Activated CD8-positive, alpha-beta memory T cell treated with anti-CD3 and anti-CD28 coated beads for 24 hours (primary cell): ENCODE measurements at regions not wholly inside any gene's neighbourhood (a gene's known extent, or its start where the extent isn't known, plus 50 kb on each side); places are given as distances from the start of the nearest gene placed in this dataset.

ENCODE experiments used
- DNase-seq: peaks from one replicate; pipeline ENCODE4 v3.0.0-alpha.2; 2020

DNA sequence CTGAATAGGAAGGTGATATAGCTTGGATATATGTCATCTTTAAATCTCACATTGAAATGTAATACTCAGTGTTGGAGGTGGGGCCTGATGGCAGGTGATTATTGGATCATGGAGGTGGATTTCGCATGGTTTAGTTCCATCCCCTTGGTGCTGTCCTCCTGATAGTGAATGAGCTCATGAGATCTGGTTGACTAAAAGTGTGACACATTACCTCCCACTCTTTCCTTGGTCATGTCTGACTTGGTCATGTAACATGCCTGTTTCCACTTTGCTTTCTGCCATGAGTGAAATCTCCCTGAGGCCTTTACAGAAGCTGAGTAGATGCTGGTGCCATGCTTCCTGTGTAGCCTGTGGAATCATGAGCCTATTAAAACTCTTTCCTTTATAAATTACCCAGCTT, 664.5 kb upstream of the NR5A2 start:
- DNase-seq: no peak

DNA sequence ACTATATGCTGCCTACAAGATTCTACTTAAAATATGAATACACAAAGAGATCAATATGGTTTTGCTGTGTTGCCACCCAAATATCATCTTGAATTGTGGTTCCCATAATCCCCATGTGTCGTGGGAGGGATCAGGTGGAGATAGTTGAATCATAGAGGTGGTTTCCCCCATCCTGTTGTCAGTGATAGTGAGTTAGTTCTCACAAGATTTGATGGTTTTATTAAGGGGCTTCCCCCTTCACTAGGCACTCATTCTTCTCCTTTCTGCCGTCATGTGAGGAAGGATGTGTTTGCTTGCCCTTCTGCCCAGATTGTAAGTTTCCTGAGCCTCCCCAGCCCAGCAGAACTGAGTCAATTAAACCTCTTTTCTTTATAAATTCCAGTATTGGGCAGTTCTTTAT, 654.4 kb upstream of the NR5A2 start:
- DNase-seq: no peak

- DNase-seq: no peak
Measured at GRCh38 chr1:199377211-199377610, 650.3 kb upstream of the NR5A2 start.

GRCh38 chr1:199383793-199384192, 643.7 kb upstream of the NR5A2 start:
- no peak for DNase-seq

- no peak for DNase-seq
Measured at GRCh38 chr1:199394856-199395255, 632.7 kb upstream of the NR5A2 start.

- DNase-seq: no peak
Measured at GRCh38 chr1:199396456-199396855, 631.1 kb upstream of the NR5A2 start.

GRCh38 chr1:199399996-199400724, 627.4 kb upstream of the NR5A2 start:
- no peak for DNase-seq

GRCh38 chr1:199403531-199404116, 623.9 kb upstream of the NR5A2 start:
- no peak for DNase-seq

DNA sequence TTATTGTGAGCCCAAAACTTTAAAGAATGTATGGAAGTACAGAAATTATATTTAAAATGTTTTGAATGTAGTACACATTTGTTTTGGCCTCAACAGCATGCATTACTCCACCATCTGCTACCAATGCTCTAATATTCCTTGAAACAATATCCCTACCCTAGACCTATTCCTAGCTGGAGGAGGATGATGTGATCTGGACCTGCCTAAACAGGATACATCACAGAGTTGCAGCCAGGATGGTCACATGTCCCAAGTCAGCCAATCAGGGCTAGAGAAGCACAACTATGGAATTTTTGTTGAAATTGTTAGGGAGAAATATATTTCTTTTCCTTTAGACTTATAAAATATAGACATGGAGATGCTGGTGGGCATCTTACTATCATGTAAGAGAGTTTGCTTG, 623.3 kb upstream of the NR5A2 start:
- DNase-seq: no peak

DNA sequence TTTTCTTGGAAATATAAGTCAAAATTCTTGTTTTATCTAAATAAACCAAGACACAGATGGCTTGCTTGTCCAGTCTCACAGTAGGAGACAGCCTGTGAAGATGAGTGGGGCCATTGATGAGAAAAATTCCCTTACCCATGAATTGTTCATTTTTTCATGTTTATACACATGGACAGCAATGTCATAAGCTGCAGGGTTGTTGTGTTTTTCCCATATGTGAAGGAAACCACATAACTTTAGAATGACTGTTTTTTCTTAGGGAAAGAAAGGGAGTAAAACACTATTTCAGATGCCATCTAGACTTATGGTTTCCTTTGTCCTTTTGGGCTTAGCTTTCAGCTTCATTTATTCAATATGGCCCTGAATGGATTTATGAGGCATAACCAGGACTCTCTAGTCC, 622.5 kb upstream of the NR5A2 start:
- DNase-seq: no peak

DNA sequence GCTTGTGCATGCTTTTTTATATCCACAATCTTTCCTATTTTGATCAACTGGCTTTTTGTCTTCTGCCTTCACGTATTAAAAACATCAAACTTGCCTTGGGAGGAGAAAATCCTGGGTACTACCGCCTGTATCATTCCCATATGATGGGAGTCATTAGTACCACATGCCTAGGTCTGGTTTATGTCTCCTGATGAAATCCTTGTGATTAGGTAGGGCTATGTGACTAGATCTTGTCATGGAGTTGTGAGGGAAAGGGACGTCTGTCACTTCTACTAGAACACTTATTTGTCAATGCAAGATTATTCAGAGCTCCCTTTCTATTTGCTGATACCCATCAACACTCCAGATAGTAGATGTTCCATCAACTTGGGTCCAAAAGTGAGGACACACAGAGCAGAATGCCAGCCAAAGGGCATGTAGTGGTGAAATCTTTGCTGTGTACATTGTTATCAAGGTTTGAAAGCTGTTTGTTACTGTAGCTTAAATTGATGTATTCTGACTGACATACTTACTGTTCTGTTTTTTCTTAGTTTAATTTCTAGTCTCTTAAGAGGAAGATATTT, 621.8 kb upstream of the NR5A2 start:
- DNase-seq: no peak

- no peak for DNase-seq
Measured at GRCh38 chr1:199410462-199410861, 617.0 kb upstream of the NR5A2 start.

- no peak for DNase-seq
Measured at GRCh38 chr1:199411506-199411905, 616.0 kb upstream of the NR5A2 start.

- no peak for DNase-seq
Measured at GRCh38 chr1:199422206-199422605, 605.3 kb upstream of the NR5A2 start.

DNA sequence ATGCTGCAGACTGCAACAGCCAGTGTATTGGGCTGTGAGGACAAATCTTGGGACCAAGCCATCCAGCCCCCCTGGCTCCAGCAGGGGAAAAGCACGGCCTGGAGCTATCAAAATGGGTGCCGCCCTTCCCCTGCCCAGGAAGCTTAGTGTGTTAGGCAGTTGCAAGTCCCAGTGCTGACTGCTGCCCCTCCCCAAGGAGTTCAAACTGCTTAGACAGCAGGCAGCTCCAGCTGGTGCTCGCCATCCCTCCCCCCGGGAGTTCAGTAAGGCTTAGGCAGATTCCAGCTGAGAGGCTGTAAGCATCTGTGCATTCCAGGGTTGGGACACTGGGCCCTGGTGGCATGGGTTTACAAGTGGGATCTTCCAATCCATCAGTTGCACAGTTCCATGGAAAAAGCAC, 579.6 kb upstream of the NR5A2 start:
- DNase-seq: no peak

GRCh38 chr1:199448646-199449045, 578.9 kb upstream of the NR5A2 start:
- no peak for DNase-seq

GRCh38 chr1:199449221-199449620, 578.3 kb upstream of the NR5A2 start:
- no peak for DNase-seq

DNA sequence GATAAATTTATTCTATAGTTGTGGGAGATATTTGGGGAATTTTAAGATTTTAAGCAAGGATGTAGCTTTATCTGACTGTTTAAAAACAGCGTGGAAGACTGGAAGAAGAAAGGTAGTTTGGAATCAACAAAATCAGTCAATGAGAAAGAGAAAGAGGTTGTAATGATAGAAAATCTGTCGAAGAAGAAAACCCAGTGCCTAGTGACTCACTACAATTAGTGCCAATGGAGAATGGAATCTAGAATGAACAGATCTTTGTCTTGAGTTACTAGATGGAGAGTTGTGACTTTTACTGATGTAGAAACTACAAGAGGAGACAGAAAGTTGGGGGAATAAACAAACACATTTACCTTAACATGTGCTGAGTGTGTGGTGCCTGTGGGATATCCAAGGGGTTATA, 577.8 kb upstream of the NR5A2 start:
- no peak for DNase-seq

DNA sequence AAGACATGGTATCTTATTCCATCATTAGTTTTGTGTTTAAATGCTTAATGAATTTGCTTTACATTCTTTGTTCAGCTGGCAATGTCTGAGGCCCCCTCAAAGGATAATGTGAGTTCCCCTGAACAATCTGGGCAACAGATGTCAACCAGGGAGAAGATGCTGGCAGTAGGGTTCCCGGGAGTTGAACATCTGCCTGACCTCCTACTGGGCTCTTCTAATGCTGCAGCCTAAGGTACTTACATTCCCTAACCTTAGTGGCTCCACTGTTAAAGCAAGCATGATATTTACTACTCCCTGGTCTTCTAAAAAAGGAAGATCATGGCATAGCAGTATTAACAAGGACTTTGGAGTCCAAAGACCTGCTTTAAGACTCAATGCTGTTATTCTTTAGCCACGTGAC, 574.9 kb upstream of the NR5A2 start:
- no peak for DNase-seq

GRCh38 chr1:199453723-199454122, 573.8 kb upstream of the NR5A2 start:
- no peak for DNase-seq

DNA sequence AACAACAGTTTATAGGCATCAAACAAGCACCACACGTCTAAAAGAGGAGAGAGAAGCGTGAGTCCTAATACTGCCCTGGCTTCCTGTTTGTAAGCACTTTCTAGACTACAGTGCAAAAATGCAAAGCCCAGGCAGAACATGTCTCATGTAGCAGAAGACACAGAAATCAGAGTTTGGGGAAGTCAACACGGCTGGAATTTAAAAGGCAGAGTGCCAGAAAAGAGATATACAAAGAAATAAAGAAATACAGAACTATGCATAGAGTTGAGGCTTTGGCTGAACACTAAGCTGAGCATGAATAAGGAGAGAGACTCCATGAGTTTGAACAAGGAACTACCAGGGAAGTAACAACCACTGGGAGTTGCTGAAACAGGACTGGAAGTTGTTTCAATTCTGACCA, 566.6 kb upstream of the NR5A2 start:
- DNase-seq: no peak

DNA sequence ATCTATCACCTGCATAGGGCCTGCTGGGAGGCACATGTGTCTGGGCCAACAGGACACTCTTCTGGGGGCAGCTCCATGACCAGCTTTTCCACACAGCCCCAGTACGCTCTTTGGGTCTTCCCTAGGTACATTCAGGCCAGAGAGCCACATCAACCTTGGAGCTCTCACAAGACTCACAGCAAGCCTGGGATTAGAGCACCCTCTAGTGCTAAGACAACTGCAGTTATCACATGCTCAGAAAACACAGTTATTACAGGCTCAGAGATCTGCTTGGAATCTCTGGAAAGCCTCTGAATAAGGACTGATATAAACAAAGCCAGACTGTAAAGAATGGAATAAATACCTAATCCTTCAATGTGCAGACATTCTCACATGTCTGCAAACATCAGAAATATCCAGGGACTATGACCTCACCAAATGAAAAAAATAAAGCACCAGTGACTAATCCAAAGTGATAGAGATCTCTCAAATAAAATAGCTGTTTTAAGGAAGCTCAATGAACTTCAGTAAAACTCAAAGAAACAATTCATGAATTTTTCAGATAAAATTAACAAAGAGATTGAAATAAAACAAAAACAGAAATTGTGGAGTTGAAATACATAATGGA, 563.9 kb upstream of the NR5A2 start:
- no peak for DNase-seq

DNA sequence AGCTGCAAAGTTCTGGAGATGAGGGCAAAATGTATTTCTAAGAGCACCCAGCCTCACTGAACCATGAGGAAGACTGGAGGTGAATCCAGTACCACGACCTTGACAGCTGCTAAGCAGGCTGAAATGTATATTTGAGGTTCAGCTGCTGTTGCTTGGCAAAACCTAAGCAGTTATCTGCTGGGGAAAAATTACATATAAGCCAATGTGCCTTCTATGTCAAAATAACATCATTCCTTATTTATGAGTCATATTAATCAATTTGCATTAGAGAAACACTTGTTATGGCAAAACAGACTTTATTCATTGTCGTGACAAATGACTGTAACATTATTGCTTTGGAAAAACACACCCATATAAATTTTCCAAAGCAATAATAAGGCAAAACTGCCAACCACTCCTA, 560.5 kb upstream of the NR5A2 start:
- DNase-seq: no peak

GRCh38 chr1:199472018-199472417, 555.5 kb upstream of the NR5A2 start:
- no peak for DNase-seq
